WTC11 (cell line): ENCODE measurements at regions not wholly inside any gene's neighbourhood (a gene's known extent, or its start where the extent isn't known, plus 50 kb on each side); places are given as distances from the start of the nearest gene placed in this dataset.

Experiments
- ATAC-seq: fragments of 200-7000 bp; cut with Tn5 transposase; 2 replicates; pipeline ENCODE4 v1.10.0; 2021; ENCODE audit warnings: mild to moderate bottlenecking, moderate library complexity
- CTCF ChIA-PET: fragments of 300-600 bp; sonication (Branson Sonifier 250); formaldehyde crosslinking; loops from one replicate; lab custom pipeline; 2021; ENCODE audit warnings: antibody characterized with exemption; lab: Charles Lee
- POLR2A ChIA-PET: fragments of 350-600 bp; sonication (Branson Sonifier 250); formaldehyde crosslinking; loops from one replicate; lab custom pipeline; 2021; ENCODE audit warnings: antibody characterized with exemption; lab: Charles Lee
- DNase-seq: peaks from one replicate; pipeline ENCODE4 v3.0.0; 2021; ENCODE audit warnings: low spot score
- H3K27ac Mint-ChIP-seq: 2 replicates; pipeline ENCODE4 v1.8.0; 2021; ENCODE audit warnings: mixed read lengths
- H3K27me3 Mint-ChIP-seq: 2 replicates; pipeline ENCODE4 v1.8.0; 2021; ENCODE audit warnings: low read depth, mild to moderate bottlenecking, moderate library complexity, mixed read lengths
- H3K36me3 Mint-ChIP-seq: 2 replicates; pipeline ENCODE4 v1.8.0; 2021; ENCODE audit warnings: mixed read lengths
- H3K4me1 Mint-ChIP-seq: 2 replicates; pipeline ENCODE4 v1.8.0; 2022; ENCODE audit warnings: mixed read lengths
- H3K4me3 Mint-ChIP-seq: 2 replicates; pipeline ENCODE4 v1.8.0; 2021; ENCODE audit warnings: mild to moderate bottlenecking, moderate library complexity, mixed read lengths
- H3K9me3 Mint-ChIP-seq: 2 replicates; pipeline ENCODE4 v1.8.0; 2021; ENCODE audit warnings: mixed read lengths
- FOXK1 ChIP-seq: sonication (generic); formaldehyde crosslinking; IDR thresholded peaks from 2 replicates; pipeline ENCODE4 v1.8.0; 2022; ENCODE audit warnings: mild to moderate bottlenecking, moderate library complexity, missing genetic modification reagents
- FOXP1 ChIP-seq: sonication (generic); formaldehyde crosslinking; IDR thresholded peaks from 2 replicates; pipeline ENCODE4 v1.8.0; 2022; ENCODE audit warnings: missing genetic modification reagents, mild to moderate bottlenecking, moderate library complexity, borderline replicate concordance
- IRF2 ChIP-seq: sonication (generic); formaldehyde crosslinking; IDR thresholded peaks from 2 replicates; pipeline ENCODE4 v1.8.0; 2022; ENCODE audit warnings: low read depth, missing genetic modification reagents, borderline replicate concordance
- MXD4 ChIP-seq: fragments of 250-450 bp; sonication (Bioruptor Pico); IDR thresholded peaks from 2 replicates; pipeline ENCODE4 v1.8.0; 2021; ENCODE audit warnings: mild to moderate bottlenecking, moderate library complexity, borderline replicate concordance
- MYBL2 ChIP-seq: sonication (generic); formaldehyde crosslinking; IDR thresholded peaks from 2 replicates; pipeline ENCODE4 v1.8.1; 2023; ENCODE audit warnings: mild to moderate bottlenecking, moderate library complexity, missing genetic modification reagents
- NR3C1 ChIP-seq: sonication (generic); formaldehyde crosslinking; conservative IDR thresholded peaks from 2 replicates; pipeline ENCODE4 v1.8.1; 2023; ENCODE audit warnings: low read depth, mild to moderate bottlenecking, missing genetic modification reagents
- SP1 ChIP-seq: sonication (generic); formaldehyde crosslinking; conservative IDR thresholded peaks from 2 replicates; pipeline ENCODE4 v1.8.1; 2022; ENCODE audit warnings: missing genetic modification reagents
- TCF7 ChIP-seq: sonication (generic); formaldehyde crosslinking; IDR thresholded peaks from 2 replicates; pipeline ENCODE4 v1.8.0; 2022; ENCODE audit warnings: mild to moderate bottlenecking, low read depth, missing genetic modification reagents, moderate library complexity
- TF ChIP-seq, protein P1 (sequence below): fragments of 250-450 bp; sonication (Bioruptor Pico); conservative IDR thresholded peaks from 2 replicates; pipeline ENCODE4 v1.9.0; 2021; ENCODE audit warnings: mild to moderate bottlenecking
- TF ChIP-seq, protein P2 (sequence below): sonication (generic); formaldehyde crosslinking; IDR thresholded peaks from 2 replicates; pipeline ENCODE4 v1.8.0; 2023; ENCODE audit warnings: missing genetic modification reagents
- TF ChIP-seq, protein P3 (sequence below): sonication (generic); formaldehyde crosslinking; IDR thresholded peaks from 2 replicates; pipeline ENCODE4 v1.8.1; 2022; ENCODE audit warnings: mild to moderate bottlenecking, missing genetic modification reagents, moderate library complexity, borderline replicate concordance
- TF ChIP-seq, protein P4 (sequence below): sonication (generic); formaldehyde crosslinking; IDR thresholded peaks from 2 replicates; pipeline ENCODE4 v1.8.1; 2022; ENCODE audit warnings: low read depth, missing genetic modification reagents, borderline replicate concordance
- TF ChIP-seq, protein P5 (sequence below): fragments of 250-450 bp; sonication (Bioruptor Pico); IDR thresholded peaks from 2 replicates; pipeline ENCODE4 v1.9.0; 2021; ENCODE audit warnings: mild to moderate bottlenecking
- TF ChIP-seq, protein P6 (sequence below): fragments of 250-450 bp; sonication (Bioruptor Pico); IDR thresholded peaks from 2 replicates; pipeline ENCODE4 v1.9.0; 2021; ENCODE audit warnings: mild to moderate bottlenecking, borderline replicate concordance

DNA sequence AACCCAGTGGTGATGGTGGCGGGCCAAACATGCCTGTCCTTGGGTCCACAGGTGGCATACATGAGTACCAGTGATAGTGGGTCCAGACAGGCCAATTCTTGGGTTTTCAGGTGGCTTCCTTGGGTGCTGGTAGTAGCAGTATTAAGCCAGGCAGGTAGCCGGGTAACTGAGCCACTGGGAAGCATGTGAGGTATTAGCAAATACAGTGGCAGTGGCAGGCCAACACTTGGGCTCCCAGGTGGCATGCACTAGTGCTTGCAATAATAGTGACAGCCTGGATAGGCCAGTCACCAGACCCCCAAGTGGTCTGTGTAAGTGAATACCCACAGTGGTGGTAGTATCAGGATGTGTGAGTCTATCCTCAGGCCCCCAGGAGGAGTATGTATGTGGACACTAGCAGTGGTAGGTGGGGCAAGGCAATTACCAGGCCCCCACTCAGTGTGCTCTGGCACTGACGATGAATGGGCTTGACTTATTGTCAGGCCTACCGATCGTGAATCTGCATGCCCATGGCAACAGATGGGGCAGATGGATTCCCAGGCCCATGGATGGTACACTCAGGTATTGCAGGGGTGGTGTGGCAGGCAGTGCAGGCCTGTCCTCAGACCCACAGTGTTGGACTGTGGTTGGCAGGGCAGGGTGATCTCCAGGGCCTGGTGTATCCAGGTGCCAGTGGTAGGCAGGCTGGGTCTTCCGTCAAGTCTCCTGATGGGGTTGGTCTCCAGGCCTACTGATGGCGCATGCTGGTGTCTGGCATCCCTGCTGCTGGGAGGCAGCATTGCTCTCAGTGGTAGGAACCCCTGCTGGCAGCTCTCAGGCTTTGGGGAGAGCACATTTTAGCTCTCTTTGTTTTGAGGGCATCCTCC, 840.7 kb downstream of the FAM181B start:
- ChIA-PET CTCF (no interaction called here), POLR2A (no interaction called here)
- Mint-ChIP-seq H3K27ac (no peak overlapping the region), H3K9me3 (peaks cover 9% of the 10 kb centered on the region), H3K4me3 (no peak overlapping the region), H3K36me3 (no peaks in the 10 kb centered on the region), H3K27me3 (no peaks in the 10 kb centered on the region; the same call in 1 of the 2 replicates), H3K4me1 (no peaks in the 10 kb centered on the region)
- TF ChIP-seq, protein P1, sequence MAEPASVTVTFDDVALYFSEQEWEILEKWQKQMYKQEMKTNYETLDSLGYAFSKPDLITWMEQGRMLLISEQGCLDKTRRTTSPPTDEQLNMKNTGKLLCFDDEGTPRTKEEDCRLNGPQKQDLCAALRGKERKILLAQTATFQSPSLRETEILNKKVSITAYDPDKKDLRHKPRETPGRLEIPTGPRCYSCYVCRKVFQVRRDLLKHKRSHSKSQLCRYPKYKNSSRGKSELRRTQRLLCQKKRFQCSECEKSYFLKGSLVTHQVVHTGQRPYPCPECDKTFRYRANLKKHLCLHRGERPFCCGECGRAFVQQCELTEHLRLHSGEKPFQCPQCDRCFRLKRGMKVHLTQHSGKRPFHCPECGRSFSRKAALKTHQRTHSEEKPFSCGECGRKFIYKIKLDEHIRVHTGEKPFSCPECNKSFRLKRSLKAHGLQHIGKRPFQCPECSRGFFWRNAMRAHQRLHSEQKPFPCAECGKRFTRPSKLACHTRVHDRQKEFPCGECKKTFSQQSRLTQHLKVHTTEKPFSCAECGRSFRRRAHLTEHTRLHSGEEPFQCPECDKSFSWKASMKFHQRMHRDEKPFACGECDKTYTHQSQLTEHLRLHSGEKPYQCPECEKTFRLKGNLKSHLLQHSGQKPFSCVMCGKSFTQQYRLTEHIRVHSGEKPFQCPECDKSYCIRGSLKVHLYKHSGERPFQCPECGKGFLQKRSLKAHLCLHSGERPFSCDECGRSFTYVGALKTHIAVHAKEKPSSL (CRISPR knock-in tag) = no peak
- TF ChIP-seq MYBL2 (CRISPR knock-in tag) (no peak), NR3C1 (CRISPR knock-in tag) (no peak), IRF2 (CRISPR knock-in tag) (no peak), SP1 (CRISPR knock-in tag) (no peak), FOXP1 (CRISPR knock-in tag) (no peak), FOXK1 (no peak), TCF7 (CRISPR knock-in tag) (no peak), MXD4 (CRISPR knock-in tag) (no peak)
- TF ChIP-seq, protein P2, sequence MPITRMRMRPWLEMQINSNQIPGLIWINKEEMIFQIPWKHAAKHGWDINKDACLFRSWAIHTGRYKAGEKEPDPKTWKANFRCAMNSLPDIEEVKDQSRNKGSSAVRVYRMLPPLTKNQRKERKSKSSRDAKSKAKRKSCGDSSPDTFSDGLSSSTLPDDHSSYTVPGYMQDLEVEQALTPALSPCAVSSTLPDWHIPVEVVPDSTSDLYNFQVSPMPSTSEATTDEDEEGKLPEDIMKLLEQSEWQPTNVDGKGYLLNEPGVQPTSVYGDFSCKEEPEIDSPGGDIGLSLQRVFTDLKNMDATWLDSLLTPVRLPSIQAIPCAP (CRISPR knock-in tag) = no peak
- TF ChIP-seq, protein P3, sequence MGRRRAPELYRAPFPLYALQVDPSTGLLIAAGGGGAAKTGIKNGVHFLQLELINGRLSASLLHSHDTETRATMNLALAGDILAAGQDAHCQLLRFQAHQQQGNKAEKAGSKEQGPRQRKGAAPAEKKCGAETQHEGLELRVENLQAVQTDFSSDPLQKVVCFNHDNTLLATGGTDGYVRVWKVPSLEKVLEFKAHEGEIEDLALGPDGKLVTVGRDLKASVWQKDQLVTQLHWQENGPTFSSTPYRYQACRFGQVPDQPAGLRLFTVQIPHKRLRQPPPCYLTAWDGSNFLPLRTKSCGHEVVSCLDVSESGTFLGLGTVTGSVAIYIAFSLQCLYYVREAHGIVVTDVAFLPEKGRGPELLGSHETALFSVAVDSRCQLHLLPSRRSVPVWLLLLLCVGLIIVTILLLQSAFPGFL (CRISPR knock-in tag) = no peak
- TF ChIP-seq, protein P4, sequence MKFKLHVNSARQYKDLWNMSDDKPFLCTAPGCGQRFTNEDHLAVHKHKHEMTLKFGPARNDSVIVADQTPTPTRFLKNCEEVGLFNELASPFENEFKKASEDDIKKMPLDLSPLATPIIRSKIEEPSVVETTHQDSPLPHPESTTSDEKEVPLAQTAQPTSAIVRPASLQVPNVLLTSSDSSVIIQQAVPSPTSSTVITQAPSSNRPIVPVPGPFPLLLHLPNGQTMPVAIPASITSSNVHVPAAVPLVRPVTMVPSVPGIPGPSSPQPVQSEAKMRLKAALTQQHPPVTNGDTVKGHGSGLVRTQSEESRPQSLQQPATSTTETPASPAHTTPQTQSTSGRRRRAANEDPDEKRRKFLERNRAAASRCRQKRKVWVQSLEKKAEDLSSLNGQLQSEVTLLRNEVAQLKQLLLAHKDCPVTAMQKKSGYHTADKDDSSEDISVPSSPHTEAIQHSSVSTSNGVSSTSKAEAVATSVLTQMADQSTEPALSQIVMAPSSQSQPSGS = no peak
- TF ChIP-seq, protein P5, sequence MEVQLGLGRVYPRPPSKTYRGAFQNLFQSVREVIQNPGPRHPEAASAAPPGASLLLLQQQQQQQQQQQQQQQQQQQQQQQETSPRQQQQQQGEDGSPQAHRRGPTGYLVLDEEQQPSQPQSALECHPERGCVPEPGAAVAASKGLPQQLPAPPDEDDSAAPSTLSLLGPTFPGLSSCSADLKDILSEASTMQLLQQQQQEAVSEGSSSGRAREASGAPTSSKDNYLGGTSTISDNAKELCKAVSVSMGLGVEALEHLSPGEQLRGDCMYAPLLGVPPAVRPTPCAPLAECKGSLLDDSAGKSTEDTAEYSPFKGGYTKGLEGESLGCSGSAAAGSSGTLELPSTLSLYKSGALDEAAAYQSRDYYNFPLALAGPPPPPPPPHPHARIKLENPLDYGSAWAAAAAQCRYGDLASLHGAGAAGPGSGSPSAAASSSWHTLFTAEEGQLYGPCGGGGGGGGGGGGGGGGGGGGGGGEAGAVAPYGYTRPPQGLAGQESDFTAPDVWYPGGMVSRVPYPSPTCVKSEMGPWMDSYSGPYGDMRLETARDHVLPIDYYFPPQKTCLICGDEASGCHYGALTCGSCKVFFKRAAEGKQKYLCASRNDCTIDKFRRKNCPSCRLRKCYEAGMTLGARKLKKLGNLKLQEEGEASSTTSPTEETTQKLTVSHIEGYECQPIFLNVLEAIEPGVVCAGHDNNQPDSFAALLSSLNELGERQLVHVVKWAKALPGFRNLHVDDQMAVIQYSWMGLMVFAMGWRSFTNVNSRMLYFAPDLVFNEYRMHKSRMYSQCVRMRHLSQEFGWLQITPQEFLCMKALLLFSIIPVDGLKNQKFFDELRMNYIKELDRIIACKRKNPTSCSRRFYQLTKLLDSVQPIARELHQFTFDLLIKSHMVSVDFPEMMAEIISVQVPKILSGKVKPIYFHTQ (CRISPR knock-in tag) = no peak
- TF ChIP-seq, protein P6, sequence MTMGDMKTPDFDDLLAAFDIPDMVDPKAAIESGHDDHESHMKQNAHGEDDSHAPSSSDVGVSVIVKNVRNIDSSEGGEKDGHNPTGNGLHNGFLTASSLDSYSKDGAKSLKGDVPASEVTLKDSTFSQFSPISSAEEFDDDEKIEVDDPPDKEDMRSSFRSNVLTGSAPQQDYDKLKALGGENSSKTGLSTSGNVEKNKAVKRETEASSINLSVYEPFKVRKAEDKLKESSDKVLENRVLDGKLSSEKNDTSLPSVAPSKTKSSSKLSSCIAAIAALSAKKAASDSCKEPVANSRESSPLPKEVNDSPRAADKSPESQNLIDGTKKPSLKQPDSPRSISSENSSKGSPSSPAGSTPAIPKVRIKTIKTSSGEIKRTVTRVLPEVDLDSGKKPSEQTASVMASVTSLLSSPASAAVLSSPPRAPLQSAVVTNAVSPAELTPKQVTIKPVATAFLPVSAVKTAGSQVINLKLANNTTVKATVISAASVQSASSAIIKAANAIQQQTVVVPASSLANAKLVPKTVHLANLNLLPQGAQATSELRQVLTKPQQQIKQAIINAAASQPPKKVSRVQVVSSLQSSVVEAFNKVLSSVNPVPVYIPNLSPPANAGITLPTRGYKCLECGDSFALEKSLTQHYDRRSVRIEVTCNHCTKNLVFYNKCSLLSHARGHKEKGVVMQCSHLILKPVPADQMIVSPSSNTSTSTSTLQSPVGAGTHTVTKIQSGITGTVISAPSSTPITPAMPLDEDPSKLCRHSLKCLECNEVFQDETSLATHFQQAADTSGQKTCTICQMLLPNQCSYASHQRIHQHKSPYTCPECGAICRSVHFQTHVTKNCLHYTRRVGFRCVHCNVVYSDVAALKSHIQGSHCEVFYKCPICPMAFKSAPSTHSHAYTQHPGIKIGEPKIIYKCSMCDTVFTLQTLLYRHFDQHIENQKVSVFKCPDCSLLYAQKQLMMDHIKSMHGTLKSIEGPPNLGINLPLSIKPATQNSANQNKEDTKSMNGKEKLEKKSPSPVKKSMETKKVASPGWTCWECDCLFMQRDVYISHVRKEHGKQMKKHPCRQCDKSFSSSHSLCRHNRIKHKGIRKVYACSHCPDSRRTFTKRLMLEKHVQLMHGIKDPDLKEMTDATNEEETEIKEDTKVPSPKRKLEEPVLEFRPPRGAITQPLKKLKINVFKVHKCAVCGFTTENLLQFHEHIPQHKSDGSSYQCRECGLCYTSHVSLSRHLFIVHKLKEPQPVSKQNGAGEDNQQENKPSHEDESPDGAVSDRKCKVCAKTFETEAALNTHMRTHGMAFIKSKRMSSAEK (CRISPR knock-in tag) = no peak
- ATAC-seq = no peak
- DNase-seq = no peak
